ENCODE measurements at regions not wholly inside any gene's neighbourhood (a gene's known extent, or its start where the extent isn't known, plus 50 kb on each side); places are given as distances from the start of the nearest gene placed in this dataset.

GRCh38 chr12:89183985-89184435 is 168.3 kb downstream of the DUSP6 start:
- DNase-seq: no peak

DNA sequence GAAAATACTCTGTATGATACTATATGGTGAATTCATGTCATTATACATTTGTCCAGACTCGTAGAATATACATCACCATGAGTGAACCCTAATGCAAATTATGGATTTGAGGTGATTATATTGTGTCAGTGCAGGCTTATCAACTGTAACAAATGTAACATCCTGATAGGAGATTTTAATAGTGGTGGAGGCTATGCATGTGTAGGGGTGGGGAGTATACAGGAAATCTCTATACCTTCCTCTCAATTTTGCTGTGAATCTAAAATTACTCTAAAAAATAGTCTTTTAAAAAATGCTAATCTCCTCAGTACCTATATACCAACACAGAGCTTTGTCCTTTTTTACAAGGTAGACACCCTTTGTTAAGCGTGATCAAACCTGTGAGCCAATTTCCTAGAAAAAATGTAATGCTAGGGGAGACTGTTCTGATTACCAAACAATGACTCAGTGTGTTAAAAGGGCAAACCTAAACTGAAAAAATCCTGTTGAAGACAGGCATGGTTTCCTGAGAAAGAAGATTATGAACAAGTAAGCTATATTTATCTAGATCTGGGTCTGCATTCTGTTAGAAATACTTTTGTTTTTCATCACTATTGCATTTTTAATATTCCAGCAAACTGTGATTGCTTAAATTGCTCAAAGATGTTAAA is 170.9 kb downstream of the DUSP6 start:
- DNase-seq: no peak

DNA sequence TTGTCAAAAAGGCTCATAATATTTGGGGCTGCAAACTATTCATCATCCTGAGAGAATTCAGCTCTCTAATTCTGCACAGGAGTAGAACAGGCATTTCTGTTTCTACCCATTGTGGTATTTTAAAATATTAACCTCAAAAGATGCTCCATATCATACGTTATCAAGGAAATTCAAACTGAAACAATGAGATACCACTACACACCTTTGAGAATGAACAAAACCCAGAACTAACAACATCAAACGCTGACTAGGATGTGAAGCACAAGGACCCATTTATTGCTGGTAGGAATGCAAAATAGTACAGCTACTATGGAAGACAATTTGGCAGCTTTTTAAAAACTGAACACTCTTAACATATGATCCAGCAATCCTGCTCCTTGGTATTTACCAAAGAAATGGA is 171.8 kb downstream of the DUSP6 start:
- DNase-seq: no peak

DNA sequence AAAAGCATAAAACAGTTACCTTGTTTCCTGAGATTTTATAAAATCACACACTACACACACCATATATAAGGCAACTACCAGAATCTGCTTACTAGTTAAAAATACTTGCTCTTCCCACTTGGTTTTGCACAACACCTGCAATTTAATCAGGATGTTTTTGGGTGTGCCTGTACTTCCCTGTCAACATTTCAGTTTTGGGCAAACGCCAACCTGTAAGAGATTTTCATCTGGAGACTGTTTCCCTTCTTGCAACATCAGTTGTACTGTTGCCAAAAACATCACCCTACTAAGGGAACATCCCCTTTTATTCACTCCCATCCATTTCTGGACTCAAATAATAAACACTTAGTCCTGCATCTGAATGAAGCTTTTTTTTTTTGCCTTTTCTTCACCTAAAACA is 172.3 kb downstream of the DUSP6 start:
- no peak for DNase-seq

DNA sequence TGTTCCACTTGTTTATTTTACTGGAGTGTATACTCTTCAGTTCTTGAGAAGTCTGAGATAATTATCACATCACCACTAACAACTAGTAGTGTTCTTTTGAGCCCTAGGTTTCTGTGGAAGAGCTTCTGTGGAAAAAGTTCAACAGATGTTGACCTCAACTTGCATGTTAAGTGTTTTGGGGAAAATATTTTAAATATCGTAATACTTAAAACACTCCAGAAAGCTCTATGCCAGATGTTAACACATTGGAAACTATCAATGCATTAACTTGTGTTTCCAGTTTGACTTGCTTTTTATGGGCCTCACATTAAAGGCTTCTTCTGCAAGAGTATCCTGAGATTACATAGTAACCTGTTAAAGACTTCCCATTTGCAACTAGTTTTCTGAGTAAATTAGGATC is 173.1 kb downstream of the DUSP6 start:
- DNase-seq: no peak

DNA sequence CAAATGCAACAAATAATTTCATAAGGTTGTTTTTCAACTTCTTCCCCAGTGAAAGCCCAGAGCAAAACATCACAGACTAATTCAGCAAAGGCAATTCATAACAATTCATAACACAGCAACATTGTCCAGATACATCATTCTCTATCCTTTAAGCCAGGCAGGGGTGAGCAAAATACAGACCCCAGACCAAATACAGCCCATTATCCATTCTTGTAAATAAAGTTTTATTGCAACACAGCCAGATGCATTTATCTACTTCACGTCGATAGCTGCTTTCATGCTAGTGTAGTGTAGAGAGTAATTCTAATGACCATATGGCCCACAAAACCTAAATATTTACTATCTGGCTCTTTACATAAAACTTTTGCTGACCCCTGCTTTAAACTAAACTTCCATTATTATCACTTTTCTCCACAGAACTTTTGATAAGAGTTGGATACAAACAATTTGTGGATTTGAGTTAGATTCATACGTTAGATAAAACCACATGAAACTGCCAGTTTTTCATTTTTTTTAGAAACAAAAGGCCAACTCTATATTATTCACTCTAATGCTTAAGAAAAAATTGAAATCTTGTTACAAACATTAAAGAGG is 174.4 kb downstream of the DUSP6 start:
- no peak for DNase-seq

DNA sequence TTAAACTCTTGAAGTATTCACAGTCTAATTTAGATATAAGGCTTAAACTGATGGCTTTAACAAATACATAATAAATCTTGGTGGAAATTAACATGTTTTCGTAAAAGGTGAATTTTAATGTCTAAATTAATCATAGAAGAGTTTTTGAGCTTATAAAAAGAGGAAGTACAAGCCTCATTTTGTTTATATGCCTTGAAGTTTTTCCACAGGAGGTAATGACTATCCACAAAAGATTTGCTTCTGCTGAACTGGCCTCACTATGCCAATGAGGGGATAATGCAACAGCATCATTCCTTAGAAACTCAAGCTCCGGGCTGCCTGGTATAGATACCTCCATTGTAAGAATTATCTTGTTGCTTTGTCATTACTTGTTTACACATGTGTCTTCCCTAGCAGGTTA is 175.6 kb downstream of the DUSP6 start:
- DNase-seq: no peak

GRCh38 chr12:89173678-89174077 is 178.6 kb downstream of the DUSP6 start:
- DNase-seq: no peak

DNA sequence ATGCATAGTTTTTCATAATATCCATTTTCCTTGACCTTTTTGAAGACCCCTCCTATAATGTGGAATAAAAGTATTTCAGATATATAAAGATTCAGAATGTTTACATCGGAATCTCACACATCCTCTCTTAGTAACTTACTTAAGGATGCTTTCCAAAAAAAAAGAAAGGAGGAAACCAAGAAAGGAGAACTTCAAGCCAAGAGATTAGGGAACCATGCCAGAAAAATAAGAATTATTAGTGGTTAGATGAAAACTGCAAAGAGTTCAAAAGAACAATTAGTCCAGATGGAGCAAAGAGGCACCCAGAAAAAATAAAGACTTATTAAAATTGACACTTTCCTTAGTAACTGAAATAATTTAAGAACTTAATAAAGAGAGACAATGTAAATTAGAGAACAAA is 179.2 kb downstream of the DUSP6 start:
- DNase-seq: no peak

GRCh38 chr12:89172224-89172623 is 180.1 kb downstream of the DUSP6 start:
- DNase-seq: no peak

DNA sequence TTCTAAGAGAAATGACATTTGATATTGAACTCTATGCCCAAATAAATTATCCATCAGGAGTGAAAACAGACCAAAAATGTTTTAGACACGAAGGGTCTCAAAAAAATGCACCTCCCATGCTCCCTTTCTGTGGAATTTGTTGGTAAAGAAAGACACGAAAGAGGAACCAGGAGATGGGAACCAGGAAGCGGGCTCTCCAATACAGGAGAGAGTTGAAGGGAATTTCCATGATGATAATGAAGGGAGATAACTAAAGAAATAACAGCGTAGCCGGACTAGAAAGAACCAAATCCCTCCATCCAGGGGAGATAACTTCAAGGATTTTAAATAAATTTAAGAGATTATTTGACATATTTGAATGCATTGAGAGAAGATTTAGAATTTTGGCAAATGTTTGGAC is 183.0 kb downstream of the DUSP6 start:
- DNase-seq: no peak

GRCh38 chr12:89167986-89168385 is 184.3 kb downstream of the DUSP6 start:
- DNase-seq: no peak

GRCh38 chr12:89166525-89166934 is 185.8 kb downstream of the DUSP6 start:
- no peak for DNase-seq

DNA sequence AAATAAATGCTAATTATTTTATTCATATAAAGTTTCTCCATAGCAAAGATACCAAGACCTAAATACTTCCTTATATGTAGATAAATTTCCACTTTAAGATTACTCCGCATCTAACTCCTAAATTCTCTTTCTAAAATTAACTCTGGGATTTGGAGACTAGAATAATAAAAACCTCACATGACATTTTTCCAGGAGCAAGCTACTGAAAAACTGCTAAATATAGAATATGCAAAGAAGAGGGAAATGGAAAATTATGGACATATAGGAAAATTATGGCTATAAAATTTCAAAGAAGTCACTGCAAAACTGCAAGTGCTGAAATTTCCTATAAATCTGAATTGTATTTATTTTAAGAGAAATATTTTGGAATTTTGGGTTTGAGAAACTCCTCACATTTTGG is 186.2 kb downstream of the DUSP6 start:
- DNase-seq: no peak

GRCh38 chr12:89165703-89166102 is 186.6 kb downstream of the DUSP6 start:
- DNase-seq: no peak

DNA sequence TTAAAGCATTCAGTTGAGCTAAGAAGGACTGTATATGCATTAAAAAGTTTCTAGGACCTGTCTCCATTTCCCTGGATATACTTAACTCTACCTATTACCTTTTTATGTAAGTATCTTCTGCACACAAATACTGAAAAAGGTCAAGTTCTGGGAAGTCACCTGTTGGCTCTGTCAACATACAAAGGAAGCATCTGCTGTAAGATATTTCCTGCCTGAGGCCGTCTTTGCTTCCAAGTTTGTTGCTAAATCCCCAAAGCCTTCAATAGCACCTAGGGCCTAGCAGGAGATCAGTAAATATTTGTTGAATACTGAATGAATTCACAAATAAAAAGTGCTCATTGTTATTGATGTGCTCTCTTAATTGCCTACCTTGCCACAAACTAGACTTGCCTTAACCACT is 188.4 kb downstream of the DUSP6 start:
- no peak for DNase-seq

GRCh38 chr12:89162589-89163261 is 189.6 kb downstream of the DUSP6 start:
- DNase-seq: no peak

DNA sequence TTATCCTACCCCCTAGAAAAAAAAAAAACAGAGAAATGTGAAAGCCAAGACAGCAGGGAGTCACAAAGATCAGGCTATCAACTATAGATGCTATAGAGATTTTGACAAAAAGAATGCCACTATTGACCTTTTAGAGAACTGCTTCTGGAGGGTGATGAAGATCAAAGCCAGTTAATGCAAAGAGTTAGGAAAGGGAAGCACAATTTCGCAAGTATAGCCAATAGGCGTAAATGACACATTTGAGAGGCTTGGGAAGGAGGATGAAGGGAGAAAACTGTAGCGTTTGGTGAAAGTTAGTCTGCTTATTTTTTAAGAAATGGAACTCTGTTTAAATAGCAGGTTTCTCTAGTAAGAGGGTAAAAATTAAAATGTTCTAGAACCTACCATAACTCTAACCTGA is 190.7 kb downstream of the DUSP6 start:
- no peak for DNase-seq

DNA sequence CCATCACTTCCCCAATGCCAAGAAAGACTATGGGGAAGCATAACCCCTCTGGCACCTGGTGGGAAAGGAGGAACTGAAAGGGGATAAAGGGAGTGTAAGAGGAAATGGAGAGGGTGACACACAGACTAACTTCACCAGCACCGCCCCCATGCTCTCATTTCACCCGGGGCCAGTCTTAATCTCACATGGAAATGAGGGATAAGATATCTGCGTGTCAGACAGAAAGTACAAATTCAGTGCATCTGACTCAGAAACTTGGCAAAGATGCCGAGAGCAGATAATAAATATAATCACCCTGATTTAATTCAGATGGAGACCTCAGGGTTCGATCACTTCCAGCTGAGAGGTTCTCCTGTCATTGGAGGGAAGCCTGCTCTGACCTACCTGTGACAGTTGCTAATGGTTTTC is 191.6 kb downstream of the DUSP6 start:
- no peak for DNase-seq

DNA sequence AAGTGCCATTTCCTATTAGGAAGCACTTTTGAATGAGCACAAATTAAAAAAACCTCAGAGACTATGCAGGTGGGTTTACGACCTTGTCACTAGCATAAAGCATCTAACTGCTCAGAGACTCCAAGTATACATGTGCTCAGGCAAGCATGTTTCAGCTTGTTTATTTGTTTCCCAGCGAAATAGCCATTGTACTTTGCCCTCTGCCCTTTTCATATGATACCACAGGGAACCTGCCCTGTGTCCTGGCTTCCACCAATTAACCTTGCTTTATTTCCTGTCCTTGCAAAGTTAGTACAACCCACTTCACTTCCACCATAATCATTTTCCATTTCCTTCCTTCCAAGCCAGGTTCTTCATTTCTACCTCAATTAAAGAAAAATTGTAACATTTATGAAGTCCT is 194.9 kb downstream of the DUSP6 start:
- DNase-seq: no peak

DNA sequence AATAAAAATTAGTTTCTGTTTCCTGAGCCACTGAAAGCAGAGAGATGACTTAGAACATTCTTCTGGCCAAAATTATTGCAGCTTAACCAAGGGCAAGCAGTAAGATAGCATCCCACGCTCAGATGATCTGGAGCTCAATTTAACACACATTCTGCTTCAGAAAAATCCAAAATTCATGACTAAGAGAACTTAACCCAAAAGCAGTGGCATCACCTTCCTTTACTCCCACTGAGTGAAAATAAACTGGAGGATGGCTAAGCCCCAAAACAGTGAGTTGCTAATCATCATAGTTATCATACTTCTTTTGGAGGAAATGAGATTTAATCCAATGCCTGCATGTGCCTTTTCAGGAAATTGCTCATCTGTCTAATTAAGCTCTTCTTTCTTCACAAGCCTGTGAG is 195.4 kb downstream of the DUSP6 start:
- no peak for DNase-seq

GRCh38 chr12:89156340-89156739 is 196.0 kb downstream of the DUSP6 start:
- DNase-seq: no peak

- DNase-seq: no peak
These were observed 196.5 kb downstream of the DUSP6 start for GRCh38 chr12:89155826-89156225.

DNA sequence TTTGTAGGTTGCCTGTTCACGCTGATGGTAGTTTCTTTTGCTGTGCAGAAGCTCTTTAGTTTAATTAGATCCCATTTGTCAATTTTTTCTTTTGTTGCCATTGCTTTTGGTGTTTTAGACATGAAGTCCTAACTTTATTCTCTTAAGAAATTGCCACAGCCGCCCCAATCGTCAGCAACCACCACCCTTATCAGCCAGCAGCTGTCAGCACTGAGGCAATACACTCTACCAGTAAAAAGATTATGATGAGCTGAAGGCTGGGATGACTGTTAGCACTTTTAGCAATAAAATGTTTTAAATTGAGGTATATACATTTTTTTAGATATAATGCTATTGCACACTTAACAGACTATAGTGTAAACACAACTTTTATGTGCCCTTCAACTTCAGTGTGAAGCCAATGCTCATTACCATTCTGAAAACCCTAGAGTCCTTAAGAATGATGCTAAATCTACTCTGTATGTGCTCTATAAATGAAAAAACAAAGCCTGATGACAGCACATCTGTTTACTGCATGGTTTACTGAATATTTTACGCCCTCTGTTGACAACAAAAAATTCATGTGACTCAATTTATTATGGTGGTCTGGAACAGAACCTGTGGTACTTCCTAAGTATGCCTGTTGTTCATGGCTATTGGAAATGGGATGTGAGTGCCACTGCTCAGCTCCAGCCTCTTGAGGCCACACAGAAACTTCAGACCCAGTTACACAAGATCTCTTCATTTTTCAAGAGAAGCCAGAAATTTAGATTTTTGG is 197.4 kb downstream of the DUSP6 start:
- DNase-seq: no peak
